Gastrocnemius medialis (tissue), 4 donors: ENCODE measurements at regions not wholly inside any gene's neighbourhood (a gene's known extent, or its start where the extent isn't known, plus 50 kb on each side); places are given as distances from the start of the nearest gene placed in this dataset.

Experiments
- ATAC-seq, 2 donors: fragments of 150-250 bp; one replicate each; pipeline ENCODE4 v1.9.1; 2016
- DNase-seq, 2 donors: peaks; one replicate each; pipeline ENCODE4 v3.0.0-alpha.2; 2019
- H3K27ac ChIP-seq, 4 donors: fragments of 200-600 bp; sonication (generic); 1 replicate in 1 of 4; 2 replicates in 3 of 4; pipeline ENCODE4 v1.5.1; 2016 to 2018; ENCODE audit warnings: mild to moderate bottlenecking in 2 of 4, moderate library complexity in 1 of 4
- H3K27me3 ChIP-seq, 3 donors: fragments of 200-600 bp; sonication (generic) in 2 of 3; 1 replicate in 1 of 3; 2 replicates in 2 of 3; pipeline versions ENCODE4 v1.5.1 to v1.6.0; 2016 to 2019; ENCODE audit warnings: mild to moderate bottlenecking in 1 of 3, moderate library complexity in 1 of 3
- H3K36me3 ChIP-seq, 2 donors: fragments of 200-600 bp; sonication (generic) in 1 of 2; one replicate each; pipeline ENCODE4 v1.5.1; 2017 to 2018
- H3K4me1 ChIP-seq, 2 donors: fragments of 200-600 bp; sonication (generic) in 1 of 2; one replicate each; pipeline ENCODE4 v1.5.1; 2016 to 2017; ENCODE audit warnings: mild to moderate bottlenecking in 2 of 2
- H3K4me3 ChIP-seq, 4 donors: fragments of 200-600 bp; sonication (generic) in 3 of 4; 1 replicate in 1 of 4; 2 replicates in 3 of 4; pipeline ENCODE4 v1.5.1; 2016 to 2019; ENCODE audit warnings: mild to moderate bottlenecking in 2 of 4
- H3K9me3 ChIP-seq, 3 donors: fragments of 200-600 bp; sonication (generic) in 2 of 3; 1 replicate in 1 of 3; 2 replicates in 2 of 3; pipeline ENCODE4 v1.5.1; 2016 to 2019
- POLR2A ChIP-seq, 2 donors: fragments of 450-650 bp; IDR thresholded peaks; one replicate each; pipeline ENCODE4 v1.6.1; 2017; ENCODE audit warnings: antibody characterized with exemption in 2 of 2, mild to moderate bottlenecking in 2 of 2, moderate library complexity in 2 of 2
- in situ Hi-C, 4 donors: fragments of 200-750 bp; cut with MboI; loops; one replicate each; pipeline versions ENCODE4 v1.15.0 to v1.8.0; 2017; ENCODE audit warnings: low sequenced_read_pairs in 4 of 4
- intact Hi-C: fragments of 100-400 bp; cut with DNase I; formaldehyde crosslinking; loops from one replicate; pipeline ENCODE4 v1.15.1; 2023; ENCODE audit warnings: low total_unique reads
- TF ChIP-seq, protein P1 (sequence below), 5 experiments: fragments of 450-650 bp in 3 of 5; fragments of 200-600 bp in 2 of 5; sonication (generic) in 2 of 5; IDR thresholded peaks in 4 of 5; conservative IDR thresholded peaks in 1 of 5; 1 replicate in 4 of 5; 2 replicates in 1 of 5; pipeline ENCODE4 v1.5.1; 2016 to 2019; ENCODE audit warnings: antibody characterized with exemption in 5 of 5, mild to moderate bottlenecking in 3 of 5, moderate library complexity in 3 of 5

DNA sequence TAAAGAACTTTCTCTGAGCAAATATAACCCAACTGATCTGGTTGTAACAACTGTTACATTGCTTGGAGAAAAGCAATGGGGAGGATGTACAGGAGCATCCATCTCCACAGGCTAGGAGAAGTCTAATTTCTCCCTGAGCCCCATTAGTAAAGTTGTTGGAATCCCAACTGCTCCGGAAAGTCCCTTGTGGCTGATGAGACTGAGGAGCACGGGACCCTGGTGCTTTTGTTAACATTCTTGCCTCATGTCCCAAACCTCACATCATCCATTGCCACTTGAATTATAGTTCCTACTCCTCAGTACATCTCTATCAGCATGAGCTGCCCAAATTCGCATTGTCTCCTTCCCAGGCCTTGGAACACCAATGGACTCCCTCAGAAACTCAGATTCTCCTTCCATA lies 260.6 kb upstream of the BMP2 start:
- H3K9me3 ChIP-seq: no peaks in the 10 kb centered on the region
- H3K27ac ChIP-seq: no peak overlapping the region
- in situ Hi-C loops: no loop called here
- H3K27me3 ChIP-seq: no peaks in the 10 kb centered on the region
- TF ChIP-seq, protein P1, sequence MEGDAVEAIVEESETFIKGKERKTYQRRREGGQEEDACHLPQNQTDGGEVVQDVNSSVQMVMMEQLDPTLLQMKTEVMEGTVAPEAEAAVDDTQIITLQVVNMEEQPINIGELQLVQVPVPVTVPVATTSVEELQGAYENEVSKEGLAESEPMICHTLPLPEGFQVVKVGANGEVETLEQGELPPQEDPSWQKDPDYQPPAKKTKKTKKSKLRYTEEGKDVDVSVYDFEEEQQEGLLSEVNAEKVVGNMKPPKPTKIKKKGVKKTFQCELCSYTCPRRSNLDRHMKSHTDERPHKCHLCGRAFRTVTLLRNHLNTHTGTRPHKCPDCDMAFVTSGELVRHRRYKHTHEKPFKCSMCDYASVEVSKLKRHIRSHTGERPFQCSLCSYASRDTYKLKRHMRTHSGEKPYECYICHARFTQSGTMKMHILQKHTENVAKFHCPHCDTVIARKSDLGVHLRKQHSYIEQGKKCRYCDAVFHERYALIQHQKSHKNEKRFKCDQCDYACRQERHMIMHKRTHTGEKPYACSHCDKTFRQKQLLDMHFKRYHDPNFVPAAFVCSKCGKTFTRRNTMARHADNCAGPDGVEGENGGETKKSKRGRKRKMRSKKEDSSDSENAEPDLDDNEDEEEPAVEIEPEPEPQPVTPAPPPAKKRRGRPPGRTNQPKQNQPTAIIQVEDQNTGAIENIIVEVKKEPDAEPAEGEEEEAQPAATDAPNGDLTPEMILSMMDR (IDR thresholded peaks at IDR 0.05 in 4 of 5, conservative IDR thresholded peaks at IDR 0.05 in 1 of 5): no peak
- TF ChIP-seq POLR2A (IDR thresholded peaks at IDR 0.05): no peak
- intact Hi-C loops: no loop called here
- no peaks in the 10 kb centered on the region for H3K4me1 ChIP-seq
- ATAC-seq: no peak
- DNase-seq: no peak
- H3K4me3 ChIP-seq: no peak overlapping the region
- H3K36me3 ChIP-seq: no peaks in the 10 kb centered on the region

DNA sequence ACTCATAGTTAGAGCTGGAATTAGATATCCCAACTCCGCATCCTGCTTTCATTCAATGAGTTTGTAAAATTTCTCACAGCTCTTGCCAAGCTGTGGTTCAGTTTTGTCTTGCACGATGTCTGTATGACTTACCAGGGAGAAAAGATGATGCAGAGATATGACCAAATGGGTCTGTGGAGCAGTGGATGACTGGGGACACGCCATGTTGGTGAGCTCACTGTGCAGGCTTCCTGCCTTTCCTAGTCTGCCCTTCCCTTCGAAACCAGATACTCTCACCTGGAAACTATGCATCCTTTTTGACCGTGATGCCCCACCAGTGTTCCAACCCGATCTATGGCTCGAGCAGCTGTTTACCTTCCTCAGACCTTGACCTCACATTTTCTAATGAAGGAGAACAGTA lies 262.7 kb upstream of the BMP2 start:
- Histone ChIP-seq H3K27me3 (no peaks in the 10 kb centered on the region), H3K4me3 (no peak overlapping the region), H3K27ac (no peak overlapping the region), H3K9me3 (no peaks in the 10 kb centered on the region), H3K36me3 (no peaks in the 10 kb centered on the region), H3K4me1 (no peaks in the 10 kb centered on the region)
- ATAC-seq: no peak
- no peak for TF ChIP-seq POLR2A (IDR thresholded peaks at IDR 0.05)
- TF ChIP-seq, protein P1 (IDR thresholded peaks at IDR 0.05 in 4 of 5, conservative IDR thresholded peaks at IDR 0.05 in 1 of 5): no peak
- no peak for DNase-seq
- in situ Hi-C loops (no loop called here), intact Hi-C loops (no loop called here)

DNA sequence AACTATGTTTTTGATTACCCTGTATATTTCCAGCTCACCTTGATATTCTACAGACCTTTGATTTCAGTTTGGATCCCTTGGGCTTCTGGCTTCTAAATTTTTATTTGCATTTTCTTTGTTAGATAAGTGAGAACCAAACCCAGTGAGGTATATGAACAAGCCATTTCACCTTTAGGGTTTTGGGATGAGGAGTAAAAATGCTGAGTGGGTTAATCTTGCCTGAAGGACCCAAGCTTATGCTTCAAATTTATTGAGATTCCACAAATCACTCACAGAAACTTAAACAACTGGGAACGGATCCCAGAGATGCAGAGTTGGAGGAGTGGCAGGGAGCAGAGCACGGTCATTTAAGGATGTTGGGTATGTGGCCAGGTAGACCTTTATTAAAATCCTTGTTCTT lies 263.3 kb upstream of the BMP2 start:
- intact Hi-C loops: no loop called here
- Histone ChIP-seq H3K4me3 (no peak overlapping the region), H3K27ac (no peak overlapping the region), H3K27me3 (no peaks in the 10 kb centered on the region), H3K4me1 (no peaks in the 10 kb centered on the region), H3K9me3 (no peaks in the 10 kb centered on the region), H3K36me3 (no peaks in the 10 kb centered on the region)
- DNase-seq (no peak), ATAC-seq (no peak)
- in situ Hi-C loops: no loop called here
- TF ChIP-seq, protein P1 (IDR thresholded peaks at IDR 0.05 in 4 of 5, conservative IDR thresholded peaks at IDR 0.05 in 1 of 5): no peak
- no peak for TF ChIP-seq POLR2A (IDR thresholded peaks at IDR 0.05)

DNA sequence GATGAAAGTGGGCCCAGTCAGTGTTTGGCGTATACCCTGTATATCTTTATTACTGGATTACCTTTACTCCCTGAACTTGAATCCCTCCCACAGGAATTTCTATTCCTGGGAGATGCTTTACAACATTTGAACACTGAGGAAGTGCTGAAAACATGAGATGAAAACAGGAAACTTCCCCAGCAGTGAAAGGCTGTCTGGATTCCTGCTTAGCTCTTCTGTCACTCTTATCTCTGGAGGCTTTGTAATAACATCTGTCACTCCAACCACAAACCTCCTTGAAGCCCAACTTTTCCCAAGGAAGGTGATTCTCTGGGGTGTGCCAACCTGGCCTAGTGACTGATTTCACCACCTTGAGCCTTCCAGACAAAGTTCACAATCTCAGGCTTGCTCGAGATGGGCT lies 264.5 kb upstream of the BMP2 start:
- DNase-seq (no peak), ATAC-seq (no peak)
- intact Hi-C loops: no loop called here

DNA sequence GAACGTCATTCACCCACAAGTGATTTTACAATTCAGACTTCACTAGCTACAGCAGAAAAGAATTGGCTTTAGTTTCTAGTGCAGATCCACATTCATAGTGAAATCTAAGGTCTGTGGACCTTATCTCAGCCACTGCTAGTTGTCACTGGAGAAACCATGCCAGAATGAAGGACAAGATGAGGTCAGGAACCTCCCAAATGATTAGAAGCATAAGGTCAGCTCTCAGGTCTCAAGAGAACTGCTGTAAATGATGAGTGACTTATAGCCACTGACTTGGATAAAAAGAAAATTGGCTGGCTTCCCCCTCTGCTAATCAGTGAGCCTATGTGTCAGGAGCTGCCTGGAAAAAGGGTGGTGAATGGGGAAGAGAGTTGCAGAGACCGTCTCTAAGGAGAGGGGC lies 265.3 kb upstream of the BMP2 start:
- in situ Hi-C loops (no loop called here), intact Hi-C loops (no loop called here)
- H3K9me3 ChIP-seq: no peaks in the 10 kb centered on the region
- DNase-seq (no peak), ATAC-seq (no peak)
- no peak overlapping the region for H3K27ac ChIP-seq
- no peaks in the 10 kb centered on the region for H3K36me3 ChIP-seq
- TF ChIP-seq POLR2A (IDR thresholded peaks at IDR 0.05): no peak
- TF ChIP-seq, protein P1 (IDR thresholded peaks at IDR 0.05 in 4 of 5, conservative IDR thresholded peaks at IDR 0.05 in 1 of 5): no peak
- no peak overlapping the region for H3K4me3 ChIP-seq
- no peaks in the 10 kb centered on the region for H3K4me1 ChIP-seq
- no peaks in the 10 kb centered on the region for H3K27me3 ChIP-seq

More for the DNA sequence above, 264.5 kb upstream of the BMP2 start:
- no peaks in the 10 kb centered on the region for H3K36me3 ChIP-seq
- in situ Hi-C loops: no loop called here
- H3K9me3 ChIP-seq: no peaks in the 10 kb centered on the region
- no peak for TF ChIP-seq POLR2A (IDR thresholded peaks at IDR 0.05)
- TF ChIP-seq, protein P1 (IDR thresholded peaks at IDR 0.05 in 4 of 5, conservative IDR thresholded peaks at IDR 0.05 in 1 of 5): no peak
- no peaks in the 10 kb centered on the region for H3K4me1 ChIP-seq
- H3K27me3 ChIP-seq: no peaks in the 10 kb centered on the region
- no peak overlapping the region for H3K27ac ChIP-seq
- no peak overlapping the region for H3K4me3 ChIP-seq
